ENCODE measurements at regions not wholly inside any gene's neighbourhood (a gene's known extent, or its start where the extent isn't known, plus 50 kb on each side); places are given as distances from the start of the nearest gene placed in this dataset.
"Not testable (repeated sequence)": the region's sequence is repeated elsewhere in the genome, so short reads cannot be mapped to it uniquely, and the experiment has no call there.

DNA sequence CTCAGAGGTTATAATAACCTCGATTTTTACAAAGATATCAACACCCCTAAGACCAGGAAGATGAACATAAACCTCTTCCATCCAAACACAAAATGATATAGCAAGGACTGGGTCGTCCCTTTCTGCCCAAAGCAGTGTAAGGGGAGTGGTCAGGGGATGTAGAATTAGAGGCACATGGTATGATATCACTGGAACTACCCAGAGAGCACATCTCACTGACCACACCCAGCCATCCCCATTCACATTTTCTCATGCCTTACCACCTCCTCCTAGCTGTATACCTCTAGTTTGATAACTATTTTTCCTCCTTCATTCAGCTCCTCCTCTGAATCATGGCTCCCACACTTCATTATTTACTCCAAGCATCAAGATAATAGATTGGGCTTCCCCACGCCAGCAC lies 152.6 kb downstream of the COPS8 start:
- no peak for FAIRE-seq

DNA sequence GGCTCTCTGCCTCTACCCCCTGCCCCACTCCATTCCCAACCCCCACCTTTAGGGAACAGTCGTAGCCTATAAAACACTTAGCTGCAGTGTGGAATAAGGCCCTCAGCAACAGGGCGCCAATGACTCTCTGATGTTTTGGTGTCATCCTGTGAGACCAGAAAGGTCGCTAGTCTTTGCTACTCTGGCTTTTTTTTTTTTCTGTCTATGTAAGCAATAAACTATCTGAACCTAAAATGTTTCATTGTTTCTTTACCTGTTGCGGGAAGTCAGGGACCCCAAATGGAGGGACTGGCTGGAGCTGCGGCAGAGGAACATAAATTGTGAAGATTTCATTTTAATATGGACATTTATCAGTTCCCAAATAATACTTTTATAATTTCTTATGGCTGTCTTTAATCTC lies 154.6 kb downstream of the COPS8 start:
- DNase-seq (ENCODE audit: insufficient read length, low spot score): no peak
- no peak for FAIRE-seq

More for the DNA sequence above, 152.6 kb downstream of the COPS8 start:
- no peak for DNase-seq (ENCODE audit: insufficient read length, low spot score)

DNA sequence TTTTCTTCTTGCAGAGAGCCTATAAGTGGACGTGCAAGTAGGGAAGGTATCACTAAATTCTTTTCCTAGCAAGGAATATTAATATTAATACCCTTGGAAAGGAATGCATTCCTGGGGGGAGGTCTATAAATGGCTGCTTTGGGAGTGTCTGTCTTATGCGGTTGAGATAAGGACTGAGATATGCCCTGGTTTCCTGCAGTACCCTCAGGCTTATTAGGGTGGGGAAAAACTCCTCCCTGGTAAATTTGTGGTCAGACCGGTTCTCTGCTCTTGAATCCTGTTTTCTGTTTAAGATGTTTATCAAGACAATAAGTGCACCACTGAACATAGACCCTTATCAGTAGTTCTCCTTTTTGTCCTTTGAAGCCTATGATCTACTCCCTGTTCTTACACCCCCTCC lies 155.2 kb downstream of the COPS8 start:
- not testable (repeated sequence) for FAIRE-seq; DNase-seq (ENCODE audit: insufficient read length, low spot score)

DNA sequence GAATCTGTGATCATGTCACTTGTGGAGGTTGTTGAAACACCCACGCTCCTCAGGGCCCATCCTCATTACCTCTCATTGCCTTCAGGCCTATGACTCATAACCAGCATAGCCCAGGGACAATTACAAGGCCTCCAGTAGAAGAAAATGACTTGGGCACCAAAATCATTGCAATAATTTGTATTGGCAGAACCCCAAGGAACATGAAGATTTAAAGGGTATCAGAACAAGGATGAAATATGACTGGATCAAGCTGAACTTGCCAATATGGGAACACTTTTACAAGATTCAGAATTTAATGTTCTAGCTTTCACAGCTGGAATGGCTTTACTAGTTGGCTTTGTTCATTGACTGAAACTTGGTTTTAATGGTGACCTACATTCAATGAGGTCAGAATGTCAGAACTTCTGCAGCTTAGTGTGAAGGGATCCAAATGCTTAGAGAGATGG lies 156.4 kb downstream of the COPS8 start:
- DNase-seq (ENCODE audit: insufficient read length, low spot score): no peak
- FAIRE-seq: no peak

DNA sequence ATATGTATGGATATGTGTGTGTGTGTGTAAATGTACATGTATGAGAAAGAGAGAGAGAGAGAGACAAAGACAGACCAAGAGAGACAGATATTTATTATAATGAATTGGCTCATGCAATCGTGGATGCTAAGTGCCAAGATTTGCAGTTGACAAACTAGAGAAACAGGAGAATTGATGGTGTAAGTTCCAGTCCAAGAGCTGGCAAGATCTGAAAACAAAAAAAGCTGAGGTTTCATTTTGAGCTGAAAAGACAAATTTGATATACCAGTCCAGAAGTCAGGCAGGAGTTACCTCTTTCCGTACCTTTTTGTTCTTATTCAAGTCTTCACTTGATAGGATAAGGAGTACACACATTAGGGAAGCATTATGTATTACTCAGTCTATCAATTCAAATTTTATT lies 157.8 kb downstream of the COPS8 start:
- DNase-seq (ENCODE audit: insufficient read length, low spot score) (no peak), FAIRE-seq (no peak)

DNA sequence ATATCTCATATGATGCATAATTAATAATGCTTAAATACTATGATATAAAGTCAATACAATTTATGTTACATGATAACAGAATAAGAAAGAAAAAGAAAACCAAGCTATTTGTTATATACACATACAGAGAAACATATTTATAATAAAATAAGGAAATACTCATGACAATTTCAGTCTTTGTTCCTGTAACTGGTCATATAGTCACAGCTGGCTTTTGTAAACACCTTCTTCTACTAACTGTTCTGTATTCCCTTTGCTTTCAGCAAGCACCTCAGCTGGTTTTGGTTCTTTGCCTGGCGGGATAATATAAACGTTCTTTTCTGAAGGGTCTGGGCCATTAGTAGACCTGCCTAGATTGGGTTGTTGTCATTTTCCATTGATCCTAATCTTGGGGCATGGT lies 158.5 kb downstream of the COPS8 start:
- FAIRE-seq (no peak), DNase-seq (ENCODE audit: insufficient read length, low spot score) (no peak)

DNA sequence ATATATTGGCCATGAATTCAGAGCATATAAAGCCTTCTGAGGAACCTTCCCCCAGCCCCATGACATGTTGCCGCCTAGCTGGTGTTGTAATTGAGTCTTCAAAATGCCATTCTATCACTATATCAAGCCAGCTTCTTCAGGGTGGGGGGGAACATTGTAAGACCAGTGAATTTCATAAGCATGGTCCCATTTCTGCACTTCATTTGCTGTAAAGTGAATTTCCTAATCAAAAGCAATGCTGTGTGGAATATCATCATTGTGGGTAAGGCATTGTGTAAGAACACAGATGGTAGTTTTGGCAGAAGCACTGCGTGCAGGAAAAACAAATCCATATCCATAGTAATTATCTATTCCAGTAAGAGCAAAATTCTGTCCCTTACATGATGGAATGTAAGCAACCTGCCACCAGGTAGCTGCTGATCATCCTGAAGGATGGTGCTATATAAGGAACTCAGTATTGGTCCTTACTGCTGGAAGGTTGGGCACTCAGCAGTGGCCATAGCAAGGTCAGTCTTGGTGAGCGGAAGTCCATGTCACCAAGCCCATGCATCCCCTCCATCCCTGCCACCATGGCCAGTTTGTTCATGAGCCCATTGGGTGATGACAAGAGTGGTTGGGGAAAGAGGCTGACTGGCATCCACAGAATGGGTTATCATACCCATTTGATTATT lies 159.4 kb downstream of the COPS8 start:
- no peak for DNase-seq (ENCODE audit: insufficient read length, low spot score)
- no peak for FAIRE-seq

DNA sequence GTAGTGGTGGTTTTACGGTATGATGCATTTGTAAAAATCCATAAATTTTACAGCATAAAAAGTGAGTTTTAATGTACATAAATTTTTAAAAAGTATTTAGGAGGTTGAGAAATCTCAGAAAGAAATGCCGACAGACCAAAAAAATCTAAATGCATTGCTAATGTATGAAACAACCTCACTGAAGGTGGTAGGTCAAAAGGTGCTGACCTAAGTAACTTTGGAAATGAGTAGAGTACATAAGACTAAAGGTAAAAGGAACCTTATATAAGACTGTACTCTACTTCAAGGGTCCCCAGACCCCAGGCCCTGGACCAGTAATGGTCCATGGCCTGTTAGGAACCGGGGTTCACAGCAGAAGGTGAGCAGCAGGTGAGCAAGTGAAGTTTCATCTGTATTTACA lies 163.4 kb downstream of the COL6A3 start:
- FAIRE-seq: no peak
- DNase-seq (ENCODE audit: insufficient read length, low spot score): no peak

DNA sequence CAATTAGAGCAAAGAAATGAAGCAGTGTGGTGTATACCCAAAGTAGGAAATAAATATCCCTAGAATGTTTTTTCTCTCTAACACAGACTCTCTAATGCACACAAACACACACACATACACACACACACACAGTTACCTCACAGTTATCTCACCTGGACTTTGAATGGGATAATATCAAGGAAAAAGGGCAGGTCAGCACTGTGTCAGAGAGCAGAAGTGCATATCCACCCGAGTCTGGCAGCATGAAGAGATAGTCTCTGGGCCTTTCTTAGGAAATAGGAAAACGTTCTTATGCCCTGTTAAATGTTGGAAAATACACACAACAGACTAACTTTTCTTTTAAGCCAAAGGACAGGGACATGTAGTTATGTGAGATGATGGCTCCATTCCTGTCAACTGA lies 162.0 kb downstream of the COL6A3 start:
- FAIRE-seq (no peak), DNase-seq (ENCODE audit: insufficient read length, low spot score) (no peak)

DNA sequence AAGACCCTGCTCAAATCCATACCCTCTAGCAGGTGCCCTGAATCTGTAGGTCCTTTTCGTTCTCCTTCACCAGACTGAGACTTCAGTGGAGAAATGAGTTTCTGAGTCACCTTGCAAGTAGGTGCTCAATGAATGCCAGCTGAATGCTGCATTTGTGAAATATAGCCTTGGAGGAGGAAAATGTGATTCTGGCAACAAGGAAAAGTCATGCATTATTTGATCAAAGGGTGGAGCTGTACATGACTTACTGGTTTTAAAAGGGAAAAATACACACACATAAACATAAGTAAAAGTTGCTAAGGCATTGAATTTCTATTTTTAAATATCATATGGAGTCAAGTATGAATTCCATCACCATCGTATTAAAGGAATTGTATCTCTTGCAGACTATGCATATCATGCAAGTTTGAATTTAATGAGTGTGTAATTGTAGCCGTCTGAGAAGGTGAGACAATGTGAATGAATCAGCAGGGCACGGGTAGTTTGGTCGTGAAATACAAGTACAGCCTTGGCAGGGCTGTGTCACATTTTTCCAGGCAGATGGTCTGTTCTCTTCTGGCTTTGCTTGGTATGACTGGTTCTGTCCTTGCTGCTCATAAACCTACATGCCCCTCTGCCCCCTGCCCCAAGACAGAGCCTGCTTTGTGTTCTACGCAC lies 160.8 kb downstream of the COL6A3 start:
- DNase-seq (ENCODE audit: insufficient read length, low spot score): no peak
- FAIRE-seq: no peak

DNA sequence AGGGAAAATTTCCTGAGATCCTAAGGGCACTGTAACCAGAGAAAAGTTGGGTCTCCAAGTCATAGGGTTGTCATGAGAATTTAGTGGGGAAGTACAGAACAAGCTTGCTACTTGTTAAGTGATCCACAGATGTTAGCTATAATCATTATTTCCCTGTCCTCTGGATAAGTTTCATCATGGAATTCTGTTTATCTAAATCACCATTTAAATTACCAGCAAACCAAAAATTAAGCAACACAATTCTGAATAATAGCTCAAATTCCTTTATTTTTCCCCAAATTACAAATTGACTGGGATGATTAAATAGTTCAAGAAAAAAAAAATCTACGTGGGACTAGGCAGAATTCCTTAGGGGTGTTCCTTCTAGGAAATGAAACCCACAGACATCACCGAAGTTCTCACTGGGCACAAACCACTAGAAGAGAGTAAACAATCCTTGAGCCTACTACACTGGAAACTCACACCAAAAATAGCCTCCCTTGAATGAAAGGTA lies 159.5 kb downstream of the COL6A3 start:
- FAIRE-seq: no peak
- DNase-seq (ENCODE audit: insufficient read length, low spot score): no peak

DNA sequence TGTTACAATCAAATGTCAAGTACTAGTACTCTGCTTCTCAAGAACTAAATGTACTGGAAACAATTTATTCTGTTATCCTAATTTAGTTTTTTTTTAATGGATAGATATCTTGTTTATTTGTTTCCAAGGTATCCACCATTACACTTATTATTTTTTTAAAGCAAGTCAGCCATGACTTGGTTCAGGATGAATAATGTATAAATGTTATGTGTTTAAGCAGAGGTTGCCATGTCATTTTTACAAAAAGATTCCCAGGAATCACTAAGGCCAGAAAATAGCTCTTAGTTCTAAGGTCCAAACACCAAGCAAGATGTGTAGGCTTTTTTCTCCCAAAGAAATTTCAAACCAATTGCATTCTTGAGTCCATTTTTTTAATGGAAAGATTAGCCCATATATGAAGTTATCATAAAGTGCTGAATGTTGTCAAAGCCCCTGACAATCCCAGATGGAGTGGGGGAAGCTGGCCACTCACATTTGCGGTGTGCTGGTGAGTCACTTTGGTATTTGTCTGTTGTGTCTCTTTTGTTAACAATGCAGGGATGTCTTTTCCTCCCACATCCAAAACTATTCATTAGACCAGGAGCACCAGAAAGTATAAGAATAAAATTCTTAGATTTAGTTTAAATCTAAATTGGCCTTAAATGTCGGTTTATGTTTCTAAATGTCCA lies 158.9 kb downstream of the COL6A3 start:
- no peak for FAIRE-seq
- no peak for DNase-seq (ENCODE audit: insufficient read length, low spot score)

DNA sequence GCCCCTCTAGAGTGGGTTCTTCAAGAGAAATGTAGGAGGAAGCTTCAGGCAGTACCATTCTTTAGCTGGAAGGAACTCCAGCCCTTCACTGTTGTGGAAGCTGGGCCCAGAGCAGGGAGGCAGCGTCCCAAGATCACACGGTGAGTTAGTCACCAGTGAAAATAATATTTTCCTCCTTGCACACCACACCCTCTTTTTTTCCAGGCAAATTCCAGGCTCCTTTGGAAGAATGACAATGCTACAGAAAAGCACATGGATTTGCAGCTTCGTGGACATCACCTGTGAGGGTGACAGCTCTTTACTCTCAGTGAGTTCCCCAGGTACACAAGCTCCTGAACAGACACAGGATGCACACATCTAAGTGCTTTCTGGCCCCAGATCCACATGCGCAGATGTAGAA lies 157.1 kb downstream of the COL6A3 start:
- FAIRE-seq: no peak
- no peak for DNase-seq (ENCODE audit: insufficient read length, low spot score)

DNA sequence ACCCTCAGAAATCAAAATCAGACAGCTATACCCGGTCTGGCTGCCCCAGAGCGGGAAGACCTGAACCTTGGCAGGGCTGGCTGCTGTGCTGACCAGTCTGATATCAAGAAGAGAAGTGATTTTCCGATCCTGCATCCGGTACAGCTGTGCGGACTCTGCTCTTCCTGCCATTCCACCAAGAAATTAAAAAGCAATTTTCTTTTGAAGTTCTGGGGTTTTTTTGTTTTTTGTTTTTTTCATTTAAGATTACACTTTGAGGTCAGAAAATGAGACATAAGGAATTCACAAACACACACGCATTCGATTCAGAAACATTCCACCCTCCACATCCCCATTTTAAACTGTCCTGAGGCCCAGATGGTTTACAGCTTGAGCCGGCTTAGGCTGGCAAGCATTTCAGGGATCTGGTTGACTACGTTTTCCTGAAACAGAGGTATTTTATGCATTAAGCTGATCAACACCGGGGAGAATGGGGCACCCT lies 156.5 kb downstream of the COL6A3 start:
- no peak for FAIRE-seq
- DNase-seq (ENCODE audit: insufficient read length, low spot score): no peak

DNA sequence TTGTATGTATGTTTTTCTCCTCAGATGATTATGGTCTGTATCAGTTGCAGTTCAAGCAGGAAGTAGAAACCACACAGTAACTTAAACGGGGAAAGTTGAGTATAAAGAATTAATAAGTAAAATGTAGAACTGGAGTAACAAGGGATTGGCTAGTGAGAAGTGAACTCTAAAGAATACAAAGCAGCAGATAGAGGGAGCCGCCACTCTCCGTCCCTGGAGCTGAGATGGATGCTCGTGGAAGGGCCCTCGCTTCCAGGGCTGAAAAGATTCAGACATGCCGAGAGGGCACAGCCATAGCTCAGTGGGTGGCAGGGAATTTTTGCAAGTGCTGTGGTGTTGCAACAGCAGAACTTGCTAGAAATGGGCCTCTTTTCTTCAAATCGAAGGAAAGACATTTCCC lies 155.8 kb downstream of the COL6A3 start:
- FAIRE-seq (no peak), DNase-seq (ENCODE audit: insufficient read length, low spot score) (no peak)

DNA sequence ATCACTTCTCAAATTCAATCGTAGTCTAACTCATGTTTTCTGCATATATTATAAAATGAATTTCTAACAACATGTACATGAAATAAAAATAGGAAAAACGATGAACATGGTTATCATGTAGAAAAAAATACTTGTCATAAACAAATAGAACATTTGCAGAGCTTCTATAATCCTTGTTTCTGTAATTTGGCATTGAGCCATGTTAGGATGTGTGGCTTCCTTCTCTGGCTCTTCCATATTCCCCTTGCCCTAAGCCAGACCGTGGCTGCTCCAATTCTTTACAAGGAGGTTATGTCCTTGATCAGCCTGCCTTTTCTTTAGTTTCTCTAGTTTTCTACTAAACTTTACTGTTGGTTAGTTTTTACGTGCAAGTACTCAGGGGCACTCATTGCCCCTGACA lies 155.3 kb downstream of the COL6A3 start:
- DNase-seq (ENCODE audit: insufficient read length, low spot score): no peak
- FAIRE-seq: no peak

DNA sequence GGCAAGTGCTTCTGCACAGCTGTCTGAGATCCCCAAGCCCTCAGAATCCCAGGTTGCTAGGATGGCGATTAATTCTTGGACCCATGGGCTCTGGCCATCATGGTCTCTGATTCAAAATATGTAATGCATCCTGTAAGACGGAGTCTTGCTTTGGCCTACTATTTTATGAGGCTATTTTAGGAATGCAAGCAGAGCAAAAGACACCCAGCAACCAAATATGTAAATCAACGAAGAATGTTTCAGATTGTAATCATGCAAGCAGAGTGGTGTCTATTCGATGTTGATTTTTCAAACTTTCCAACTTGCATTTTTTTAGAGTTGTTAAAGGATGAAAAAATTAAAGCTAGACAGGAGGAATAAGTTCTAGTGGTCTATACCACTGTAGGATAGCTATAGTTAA lies 154.8 kb downstream of the COL6A3 start:
- FAIRE-seq: no peak

DNA sequence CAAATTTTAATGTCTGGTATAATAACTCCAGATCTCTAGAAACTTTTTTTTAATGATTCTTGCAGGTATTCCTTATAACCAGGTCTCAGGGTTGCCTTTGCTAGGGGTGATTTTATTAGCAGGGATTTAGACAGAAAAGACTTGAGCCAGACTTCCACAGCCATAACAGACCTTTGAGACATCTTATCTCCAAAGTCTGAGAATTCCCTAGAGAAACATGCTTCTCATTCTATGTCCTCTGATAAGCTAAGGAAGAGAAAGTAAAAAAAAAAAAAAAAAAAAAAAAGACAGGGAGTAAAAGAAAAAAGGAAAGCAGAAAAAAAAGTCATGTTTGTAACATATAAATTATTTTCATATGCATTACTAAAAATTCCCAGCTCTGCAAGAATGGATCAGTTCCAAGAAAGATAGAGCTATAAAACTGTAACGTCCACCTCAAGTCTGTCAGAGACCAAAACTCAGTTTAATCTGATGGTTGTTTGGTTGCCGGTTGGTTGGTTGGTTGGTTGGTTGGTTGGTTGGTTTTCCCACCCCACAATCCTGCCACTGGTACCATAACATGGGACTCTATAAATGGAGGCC lies 153.8 kb downstream of the COL6A3 start:
- DNase-seq (ENCODE audit: insufficient read length, low spot score): no peak
- no peak for FAIRE-seq

More for the DNA sequence above, 154.8 kb downstream of the COL6A3 start:
- DNase-seq (ENCODE audit: insufficient read length, low spot score): no peak

DNA sequence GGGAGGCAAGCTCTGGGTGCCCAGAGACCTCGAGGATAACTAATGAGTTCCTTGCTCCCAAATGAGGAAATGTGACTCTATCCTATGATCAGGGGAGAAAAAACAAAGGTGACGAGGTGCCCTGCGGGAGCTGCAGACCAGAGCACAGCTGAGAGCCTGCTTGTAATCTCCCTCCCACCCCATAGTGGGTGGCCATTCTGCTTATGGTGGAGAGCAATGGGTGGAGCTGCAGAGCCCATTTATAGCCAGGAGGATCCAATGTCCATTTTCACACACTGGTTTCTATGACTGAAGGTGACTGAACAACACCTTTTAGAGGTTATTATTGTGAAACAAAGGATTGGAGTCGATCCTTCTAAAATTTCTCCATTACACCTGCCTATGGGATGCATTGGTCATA lies 153.3 kb downstream of the COL6A3 start:
- no peak for FAIRE-seq

DNA sequence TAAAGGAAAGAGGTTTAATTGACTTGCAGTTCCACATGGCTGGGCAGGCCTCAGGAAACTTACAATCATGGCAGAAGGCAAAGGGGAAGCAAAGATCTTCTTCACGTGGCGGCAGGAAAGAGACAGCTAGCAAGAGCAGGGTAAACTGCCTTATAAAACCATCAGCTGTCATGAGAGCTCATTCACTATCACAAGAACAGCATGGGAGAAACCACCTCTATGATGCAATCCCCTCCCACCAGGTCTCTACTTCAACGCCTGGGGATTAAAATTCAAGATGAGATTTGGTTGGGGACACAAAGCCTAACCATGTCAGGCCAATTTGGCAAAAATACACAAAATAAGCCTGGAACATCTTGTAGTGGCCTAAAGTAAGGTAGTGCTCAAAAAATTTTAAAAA lies 152.6 kb downstream of the COL6A3 start:
- DNase-seq (ENCODE audit: insufficient read length, low spot score) (no peak), FAIRE-seq (no peak)

More for the DNA sequence above, 153.3 kb downstream of the COL6A3 start:
- no peak for DNase-seq (ENCODE audit: insufficient read length, low spot score)

Data from GM19239 (cell line).